KMS-11 (cell line): ENCODE measurements at regions not wholly inside any gene's neighbourhood (a gene's known extent, or its start where the extent isn't known, plus 50 kb on each side); places are given as distances from the start of the nearest gene placed in this dataset.
"Not testable (repeated sequence)": the region's sequence is repeated elsewhere in the genome, so short reads cannot be mapped to it uniquely, and the experiment has no call there.

Source experiments
- H2AFZ ChIP-seq: fragments of 200-600 bp; sonication (generic); 2 replicates; pipeline ENCODE4 v1.6.1; 2016; ENCODE audit warnings: antibody characterized with exemption, mixed run types, low read depth
- H3K27ac ChIP-seq: fragments of 200-600 bp; sonication (generic); 2 replicates; pipeline ENCODE4 v1.6.1; 2016; ENCODE audit warnings: mild to moderate bottlenecking, mixed run types
- H3K27me3 ChIP-seq: fragments of 200-600 bp; sonication (generic); 2 replicates; pipeline ENCODE4 v1.6.1; 2017; ENCODE audit warnings: mild to moderate bottlenecking, low read depth, mixed run types, moderate library complexity; ENCODE audit not compliant: insufficient read depth
- H3K36me3 ChIP-seq: fragments of 200-600 bp; sonication (generic); 2 replicates; pipeline ENCODE4 v1.6.1; 2017; ENCODE audit warnings: mild to moderate bottlenecking, mixed run types; ENCODE audit not compliant: insufficient read depth
- H3K4me1 ChIP-seq: fragments of 200-600 bp; sonication (generic); 2 replicates; pipeline ENCODE4 v1.6.1; 2016; ENCODE audit warnings: mild to moderate bottlenecking, low read depth, mixed run types; ENCODE audit not compliant: poor library complexity, severe bottlenecking
- H3K4me2 ChIP-seq: fragments of 200-600 bp; sonication (generic); 2 replicates; pipeline ENCODE4 v1.7.0; 2016; ENCODE audit warnings: mild to moderate bottlenecking, mixed run types
- H3K4me3 ChIP-seq: fragments of 200-600 bp; sonication (generic); IDR thresholded peaks from 2 replicates; pipeline ENCODE4 v1.6.1; 2017; ENCODE audit warnings: low read depth, low read length, mixed read lengths; ENCODE audit not compliant: insufficient read depth
- H3K79me2 ChIP-seq: fragments of 200-600 bp; sonication (generic); 2 replicates; pipeline ENCODE4 v1.6.1; 2016; ENCODE audit warnings: low read depth, mixed run types; ENCODE audit not compliant: insufficient read depth
- H3K9ac ChIP-seq: fragments of 200-600 bp; sonication (generic); 2 replicates; pipeline ENCODE4 v1.6.1; 2016; ENCODE audit warnings: mild to moderate bottlenecking, mixed run types
- H4K20me1 ChIP-seq: fragments of 200-600 bp; sonication (generic); 2 replicates; pipeline ENCODE4 v1.6.1; 2016; ENCODE audit warnings: mild to moderate bottlenecking, mixed run types; ENCODE audit not compliant: insufficient read depth
- CTCF ChIP-seq: fragments of 200-600 bp; sonication (generic); conservative IDR thresholded peaks from 2 replicates; pipeline ENCODE4 v1.6.1; 2017; ENCODE audit warnings: low read depth, mild to moderate bottlenecking, antibody characterized with exemption, low read length, moderate library complexity, mixed read lengths

GRCh38 chrX:137151403-137151802 is 117.6 kb upstream of the GPR101 start:
- no peaks in the 10 kb centered on the region for H4K20me1 ChIP-seq
- H3K4me1 ChIP-seq: no peaks in the 10 kb centered on the region
- no peaks in the 10 kb centered on the region for H3K79me2 ChIP-seq
- no peak overlapping the region for H3K27ac ChIP-seq
- no peak overlapping the region for H2AFZ ChIP-seq
- no peak for TF ChIP-seq CTCF
- H3K9ac ChIP-seq: no peak overlapping the region
- no peaks in the 10 kb centered on the region for H3K36me3 ChIP-seq
- no peak overlapping the region for H3K4me3 ChIP-seq
- H3K27me3 ChIP-seq: no peaks in the 10 kb centered on the region
- no peak overlapping the region for H3K4me2 ChIP-seq

- Histone ChIP-seq H2AFZ (no peak overlapping the region), H3K4me2 (no peak overlapping the region), H3K79me2 (no peaks in the 10 kb centered on the region), H4K20me1 (no peaks in the 10 kb centered on the region), H3K36me3 (no peaks in the 10 kb centered on the region), H3K4me1 (no peaks in the 10 kb centered on the region), H3K9ac (no peak overlapping the region), H3K27me3 (no peaks in the 10 kb centered on the region), H3K4me3 (no peak overlapping the region), H3K27ac (no peak overlapping the region)
- TF ChIP-seq CTCF: no peak
Observed at GRCh38 chrX:137143864-137144263, 110.1 kb upstream of the GPR101 start.

- H4K20me1 ChIP-seq, H3K4me3 ChIP-seq, H3K27ac ChIP-seq, H3K9ac ChIP-seq, H2AFZ ChIP-seq, H3K36me3 ChIP-seq, H3K79me2 ChIP-seq, H3K27me3 ChIP-seq, H3K4me2 ChIP-seq, H3K4me1 ChIP-seq: not testable (repeated sequence)
Observed at GRCh38 chrX:137122651-137123050, 88.9 kb upstream of the GPR101 start.

- Histone ChIP-seq H3K4me1 (no peaks in the 10 kb centered on the region), H3K9ac (no peak overlapping the region), H4K20me1 (no peaks in the 10 kb centered on the region), H2AFZ (no peak overlapping the region), H3K27ac (no peak overlapping the region), H3K4me2 (no peak overlapping the region), H3K27me3 (no peaks in the 10 kb centered on the region), H3K79me2 (no peaks in the 10 kb centered on the region), H3K36me3 (no peaks in the 10 kb centered on the region), H3K4me3 (no peak overlapping the region)
- no peak for TF ChIP-seq CTCF
Observed at GRCh38 chrX:137119049-137119448, 85.3 kb upstream of the GPR101 start.

- Histone ChIP-seq H3K4me2 (no peak overlapping the region), H3K4me3 (no peak overlapping the region), H3K27ac (no peak overlapping the region), H4K20me1 (no peaks in the 10 kb centered on the region), H3K27me3 (no peaks in the 10 kb centered on the region), H3K9ac (no peak overlapping the region), H3K36me3 (no peaks in the 10 kb centered on the region), H3K4me1 (no peaks in the 10 kb centered on the region), H3K79me2 (no peaks in the 10 kb centered on the region), H2AFZ (no peak overlapping the region)
- no peak for TF ChIP-seq CTCF
Observed at GRCh38 chrX:137118536-137118935, 84.7 kb upstream of the GPR101 start.
